ENCODE measurements at regions not wholly inside any gene's neighbourhood (a gene's known extent, or its start where the extent isn't known, plus 50 kb on each side); places are given as distances from the start of the nearest gene placed in this dataset.

- no peak for TF ChIP-seq CTCF (IDR thresholded peaks at IDR 0.05)
- no peak for TF ChIP-seq POLR2A (IDR thresholded peaks at IDR 0.05)
These were observed 114.3 kb upstream of the F13A1 start for GRCh38 chr6:6434723-6435122.
